ENCODE measurements at regions not wholly inside any gene's neighbourhood (a gene's known extent, or its start where the extent isn't known, plus 50 kb on each side); places are given as distances from the start of the nearest gene placed in this dataset.
"Not testable (repeated sequence)": the region's sequence is repeated elsewhere in the genome, so short reads cannot be mapped to it uniquely, and the experiment has no call there.

- DNase-seq, result no peak
These were observed 98.5 kb upstream of the PABPC3 start for GRCh38 chr13:24997367-24997967.

- no peak for DNase-seq
These were observed 97.5 kb upstream of the PABPC3 start for GRCh38 chr13:24998433-24998832.

- DNase-seq, result no peak
These were observed 94.3 kb upstream of the PABPC3 start for GRCh38 chr13:25001476-25002206.

DNA sequence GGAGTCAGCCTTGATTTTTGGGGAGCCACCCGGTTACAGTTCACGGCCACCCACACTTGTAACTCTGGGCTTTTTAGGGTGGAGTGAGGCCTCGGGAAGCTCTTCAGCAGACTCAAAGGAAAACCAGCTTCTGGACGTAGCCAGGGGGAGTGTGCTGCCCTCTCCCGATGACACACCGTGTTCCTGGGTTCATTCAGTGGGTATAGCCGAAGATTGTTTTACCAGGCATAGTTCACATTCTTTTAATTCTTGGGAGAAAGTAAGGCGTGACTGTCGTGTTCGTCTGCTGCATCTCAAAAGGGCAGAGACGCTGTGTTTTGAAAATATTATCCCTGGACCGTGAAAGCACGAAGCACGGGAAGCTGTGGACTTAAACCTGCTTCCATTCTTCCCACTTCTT is 93.6 kb upstream of the PABPC3 start:
- DNase-seq, result not testable (repeated sequence)

- not testable (repeated sequence) for DNase-seq
These were observed 91.4 kb upstream of the PABPC3 start for GRCh38 chr13:25004489-25004888.

GRCh38 chr13:25005050-25005497 is 90.9 kb upstream of the PABPC3 start:
- not testable (repeated sequence) for DNase-seq

GRCh38 chr13:25007389-25007788 is 88.5 kb upstream of the PABPC3 start:
- DNase-seq, result not testable (repeated sequence)

DNA sequence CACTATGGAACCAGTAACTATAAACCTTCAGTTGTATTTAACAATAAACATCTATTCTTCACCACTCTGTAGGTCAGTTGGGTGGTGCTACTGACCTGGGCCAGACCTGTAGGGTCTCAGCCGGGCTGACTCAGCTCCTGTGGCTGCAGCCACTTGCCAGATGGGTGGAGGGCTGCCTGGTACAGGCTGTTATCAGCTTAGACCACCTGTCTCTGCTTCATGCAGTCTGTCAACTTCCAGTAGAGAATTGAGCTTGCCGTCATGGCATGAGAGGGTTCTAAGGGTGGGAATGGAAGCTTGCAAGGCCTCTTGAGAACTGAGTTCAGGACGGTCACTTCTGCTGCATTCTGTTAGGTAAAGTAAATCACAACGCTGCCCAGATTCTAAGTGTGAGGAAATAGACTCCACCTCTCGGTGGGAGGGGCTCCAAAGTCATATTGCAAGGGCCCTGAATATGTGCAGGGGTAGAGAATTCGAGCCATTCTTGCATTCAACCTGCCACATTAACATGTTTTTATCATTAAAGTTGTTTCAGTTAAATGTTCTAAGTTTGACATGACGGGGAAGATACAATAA is 81.5 kb upstream of the PABPC3 start:
- DNase-seq, result not testable (repeated sequence)

DNA sequence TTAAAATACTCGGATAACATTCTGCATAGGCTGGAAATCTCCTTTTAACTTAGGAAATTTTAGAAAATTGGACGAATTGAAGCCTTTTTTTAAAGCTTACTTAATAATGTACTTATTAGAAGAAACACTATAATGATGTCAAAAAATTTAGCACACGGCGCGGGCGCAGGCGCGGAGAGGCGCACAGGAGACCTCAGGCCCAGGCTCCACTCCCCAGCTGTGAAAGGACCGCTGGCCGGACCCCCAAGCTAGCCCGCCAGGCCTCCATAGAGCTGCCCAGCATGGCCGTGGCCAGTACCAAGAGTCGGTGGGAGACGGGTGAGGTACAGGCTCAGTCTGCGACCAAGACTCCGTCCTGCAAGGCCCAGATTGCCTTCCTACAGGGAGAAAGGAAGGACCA is 78.8 kb upstream of the PABPC3 start:
- not testable (repeated sequence) for DNase-seq

DNA sequence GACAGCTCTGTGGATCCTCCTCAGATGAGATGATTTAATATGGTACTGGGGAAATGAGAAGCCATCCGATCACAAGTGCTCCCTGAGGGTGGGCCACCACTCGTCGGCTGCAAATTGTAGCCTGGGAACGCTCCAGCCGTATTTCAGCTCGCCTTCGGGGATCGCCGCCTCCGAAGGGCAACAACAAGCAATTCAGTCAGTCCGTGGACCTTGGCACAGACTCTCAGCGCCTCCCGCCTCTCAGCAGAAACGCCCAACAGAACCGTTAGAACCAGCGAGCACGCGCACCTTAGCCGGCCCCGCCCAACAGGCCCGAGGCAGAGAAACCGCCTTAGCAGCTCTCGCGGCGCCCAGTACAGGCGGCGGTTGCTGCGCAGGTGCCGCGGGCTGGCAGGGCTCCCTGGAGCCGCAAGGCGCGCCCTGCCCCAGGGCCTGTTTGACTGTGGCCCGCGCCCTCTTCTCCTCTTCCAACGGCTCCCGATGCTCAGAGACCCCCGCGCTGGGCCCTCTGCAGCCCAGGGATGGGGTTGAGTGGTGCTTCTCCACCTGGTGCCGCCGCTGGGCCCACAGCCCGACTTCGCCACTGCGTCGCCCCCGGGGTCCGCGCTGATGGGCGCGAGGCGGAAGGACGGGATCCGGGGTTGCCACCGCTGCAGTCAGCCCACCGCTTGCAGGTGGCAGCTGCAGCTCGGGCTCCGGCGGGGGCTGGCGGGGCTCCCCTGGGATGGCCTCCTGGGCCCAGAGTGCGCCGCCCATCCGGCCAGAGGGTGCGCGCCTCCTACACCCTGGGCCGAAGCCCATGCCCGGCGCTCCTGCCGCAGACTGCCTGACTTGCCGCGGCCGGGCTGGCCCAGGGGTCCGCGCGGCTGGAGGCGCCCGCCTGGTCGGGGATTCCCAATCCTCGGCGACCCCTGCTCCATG is 77.9 kb upstream of the PABPC3 start:
- DNase-seq, result peak; percentile 73

DNA sequence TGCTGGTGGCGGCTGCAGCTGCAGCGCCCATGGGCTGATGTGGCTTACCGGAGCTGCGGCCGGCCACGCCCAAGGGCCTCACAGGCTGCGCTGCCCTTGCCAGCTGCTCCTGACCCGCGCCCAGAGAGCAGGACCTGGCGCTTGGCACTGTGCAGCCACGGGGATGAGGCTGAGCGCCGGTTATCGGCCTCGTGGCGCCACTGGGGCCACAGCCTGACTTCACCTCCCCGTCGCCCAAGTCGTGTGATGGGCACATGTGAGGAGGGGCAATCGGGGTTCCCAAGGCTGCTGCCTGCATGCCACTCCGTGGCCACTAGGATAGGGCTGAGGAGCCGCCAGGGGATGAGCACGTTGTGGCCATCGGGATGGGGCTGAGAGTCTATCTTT is 77.2 kb upstream of the PABPC3 start:
- no peak for DNase-seq

DNA sequence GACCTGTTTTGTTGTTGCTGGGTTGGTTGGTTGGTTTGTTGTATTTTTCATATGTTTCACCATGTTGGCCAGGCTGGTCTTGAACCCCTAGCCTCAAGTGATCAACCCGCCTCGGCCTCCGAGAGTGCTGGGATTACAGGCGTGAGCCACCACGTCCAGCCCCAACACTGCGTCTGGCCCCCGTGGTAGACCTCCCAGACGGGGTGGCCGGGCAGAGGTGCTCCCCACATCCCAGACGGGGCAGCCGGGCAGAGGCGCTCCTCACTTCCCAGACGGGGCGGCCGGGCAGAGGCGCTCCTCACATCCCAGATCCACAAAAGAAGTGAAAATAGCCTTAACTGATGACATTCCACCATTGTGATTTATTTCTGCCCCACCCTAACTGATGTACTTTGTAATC is 76.2 kb upstream of the PABPC3 start:
- DNase-seq, result not testable (repeated sequence)

- no peak for DNase-seq
These were observed 71.8 kb upstream of the PABPC3 start for GRCh38 chr13:25024175-25024574.

DNA sequence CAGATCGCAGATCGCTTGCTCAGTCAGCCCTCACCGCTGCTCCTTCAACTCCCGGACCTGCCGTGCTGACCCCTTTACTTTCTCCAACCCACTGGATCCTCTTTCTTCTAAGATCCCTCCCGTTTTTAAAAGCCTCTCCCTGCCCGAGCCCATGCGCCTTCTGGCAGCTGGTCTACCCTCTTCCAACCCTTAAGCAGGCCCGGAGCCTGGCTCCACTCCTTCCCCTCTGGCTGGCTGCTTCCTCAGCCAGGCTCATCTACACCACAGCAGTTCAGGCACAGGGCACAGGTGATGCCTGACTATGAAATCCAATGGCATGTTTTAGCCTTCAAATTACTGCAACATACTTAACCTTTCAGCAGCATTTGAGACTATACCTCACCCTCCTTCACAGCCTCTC is 63.8 kb upstream of the PABPC3 start:
- no peak for DNase-seq

DNA sequence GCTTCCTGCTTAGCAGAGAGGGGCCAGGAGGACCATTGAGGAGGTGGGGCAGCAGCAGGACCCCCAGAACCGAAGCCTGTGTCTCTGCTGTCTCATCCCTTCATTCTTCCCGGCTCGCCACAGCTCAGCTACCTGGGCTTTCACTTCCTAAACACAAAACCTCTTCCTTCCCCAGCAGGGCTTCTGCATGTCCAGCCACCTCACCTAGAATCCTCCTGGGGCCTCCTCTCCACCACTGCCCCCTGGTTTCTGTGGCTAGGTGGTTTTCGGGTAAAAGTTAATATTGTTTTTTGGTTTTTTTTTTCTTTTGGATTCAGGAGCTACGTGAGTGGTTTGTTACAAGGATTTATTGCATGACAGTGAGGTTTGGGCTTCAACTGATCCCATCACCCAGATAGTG is 61.8 kb upstream of the PABPC3 start:
- no peak for DNase-seq

- DNase-seq, result peak; percentile 53
These were observed 58.7 kb upstream of the PABPC3 start for GRCh38 chr13:25037057-25037813.

GRCh38 chr13:25042151-25042865 is 53.6 kb upstream of the PABPC3 start:
- no peak for DNase-seq

GRCh38 chr13:25044071-25044470 is 51.9 kb upstream of the PABPC3 start:
- DNase-seq, result no peak

Measured in stimulated activated CD8-positive, alpha-beta memory T cell treated with anti-CD3 and anti-CD28 coated beads, Interleukin-4, amount 100 ng/mL, for 48 hours (primary cell).